ENCODE measurements at regions not wholly inside any gene's neighbourhood (a gene's known extent, or its start where the extent isn't known, plus 50 kb on each side); places are given as distances from the start of the nearest gene placed in this dataset.

- Histone ChIP-seq H3K79me2 (ENCODE audit: low read length) (no peaks in the 10 kb centered on the region), H2AFZ (ENCODE audit: low read length) (no peak overlapping the region), H3K9me2 (replicated peaks; ENCODE audit: insufficient read depth, low read length) (no peaks in the 10 kb centered on the region), H3K27ac (ENCODE audit: low read length) (no peak overlapping the region), H3K4me2 (ENCODE audit: low read depth, low read length) (no peak overlapping the region), H3K27me3 (replicated peaks; ENCODE audit: insufficient read depth, low read length) (no peaks in the 10 kb centered on the region), H3K9ac (ENCODE audit: low read length) (no peak overlapping the region), H3K36me3 (replicated peaks; ENCODE audit: insufficient read depth, low read length) (no peaks in the 10 kb centered on the region), H3K9me3 (replicated peaks; ENCODE audit: insufficient read depth, low read length) (no peaks in the 10 kb centered on the region), H3F3A (ENCODE audit: insufficient read depth, low read length) (no peaks in the 10 kb centered on the region), H3K4me3 (ENCODE audit: low read length) (no peak overlapping the region), H3K4me1 (ENCODE audit: low read length) (no peaks in the 10 kb centered on the region), H4K20me1 (ENCODE audit: insufficient read depth, low read length) (no peaks in the 10 kb centered on the region)
- TF ChIP-seq EZH2 (optimal IDR thresholded peaks at IDR 0.05; ENCODE audit: low read depth, low read length) (no peak), EZH2phosphoT487 (IDR thresholded peaks at IDR 0.05; ENCODE audit: low read length) (no peak), CTCF (IDR thresholded peaks at IDR 0.05; ENCODE audit: low read length) (no peak)
- no peak for DNase-seq
Measured at GRCh38 chr14:85895603-85896002, 365.7 kb downstream of the FLRT2 start.

GRCh38 chr14:85892251-85892650 is 362.3 kb downstream of the FLRT2 start:
- no peaks in the 10 kb centered on the region for H3K27me3 ChIP-seq (replicated peaks; ENCODE audit: insufficient read depth, low read length)
- no peaks in the 10 kb centered on the region for H4K20me1 ChIP-seq (ENCODE audit: insufficient read depth, low read length)
- no peak for DNase-seq
- H3K9me2 ChIP-seq (replicated peaks; ENCODE audit: insufficient read depth, low read length), result no peaks in the 10 kb centered on the region
- H3K4me1 ChIP-seq (ENCODE audit: low read length), result no peaks in the 10 kb centered on the region
- no peak overlapping the region for H3K4me3 ChIP-seq (ENCODE audit: low read length)
- no peak overlapping the region for H3K27ac ChIP-seq (ENCODE audit: low read length)
- no peaks in the 10 kb centered on the region for H3K9me3 ChIP-seq (replicated peaks; ENCODE audit: insufficient read depth, low read length)
- TF ChIP-seq CTCF (IDR thresholded peaks at IDR 0.05; ENCODE audit: low read length), result no peak
- no peak for TF ChIP-seq EZH2phosphoT487 (IDR thresholded peaks at IDR 0.05; ENCODE audit: low read length)
- no peak for TF ChIP-seq EZH2 (optimal IDR thresholded peaks at IDR 0.05; ENCODE audit: low read depth, low read length)
- H3K36me3 ChIP-seq (replicated peaks; ENCODE audit: insufficient read depth, low read length), result no peaks in the 10 kb centered on the region
- H2AFZ ChIP-seq (ENCODE audit: low read length), result no peak overlapping the region
- H3F3A ChIP-seq (ENCODE audit: insufficient read depth, low read length), result no peaks in the 10 kb centered on the region
- no peak overlapping the region for H3K4me2 ChIP-seq (ENCODE audit: low read depth, low read length)
- no peak overlapping the region for H3K9ac ChIP-seq (ENCODE audit: low read length)
- no peaks in the 10 kb centered on the region for H3K79me2 ChIP-seq (ENCODE audit: low read length)

- Histone ChIP-seq H4K20me1 (ENCODE audit: insufficient read depth, low read length) (no peaks in the 10 kb centered on the region), H3K9ac (ENCODE audit: low read length) (no peak overlapping the region), H3K4me3 (ENCODE audit: low read length) (no peak overlapping the region), H3K27ac (ENCODE audit: low read length) (no peak overlapping the region), H3K4me1 (ENCODE audit: low read length) (no peaks in the 10 kb centered on the region), H3K79me2 (ENCODE audit: low read length) (no peaks in the 10 kb centered on the region), H3K9me2 (replicated peaks; ENCODE audit: insufficient read depth, low read length) (no peaks in the 10 kb centered on the region), H3F3A (ENCODE audit: insufficient read depth, low read length) (no peaks in the 10 kb centered on the region), H3K9me3 (replicated peaks; ENCODE audit: insufficient read depth, low read length) (no peaks in the 10 kb centered on the region), H2AFZ (ENCODE audit: low read length) (no peak overlapping the region), H3K4me2 (ENCODE audit: low read depth, low read length) (no peak overlapping the region), H3K27me3 (replicated peaks; ENCODE audit: insufficient read depth, low read length) (no peaks in the 10 kb centered on the region), H3K36me3 (replicated peaks; ENCODE audit: insufficient read depth, low read length) (no peaks in the 10 kb centered on the region)
- DNase-seq, result no peak
- TF ChIP-seq EZH2phosphoT487 (IDR thresholded peaks at IDR 0.05; ENCODE audit: low read length) (no peak), EZH2 (optimal IDR thresholded peaks at IDR 0.05; ENCODE audit: low read depth, low read length) (no peak), CTCF (IDR thresholded peaks at IDR 0.05; ENCODE audit: low read length) (no peak)
Measured at GRCh38 chr14:85883966-85884365, 354.0 kb downstream of the FLRT2 start.
